ENCODE measurements at regions not wholly inside any gene's neighbourhood (a gene's known extent, or its start where the extent isn't known, plus 50 kb on each side); places are given as distances from the start of the nearest gene placed in this dataset.

DNA sequence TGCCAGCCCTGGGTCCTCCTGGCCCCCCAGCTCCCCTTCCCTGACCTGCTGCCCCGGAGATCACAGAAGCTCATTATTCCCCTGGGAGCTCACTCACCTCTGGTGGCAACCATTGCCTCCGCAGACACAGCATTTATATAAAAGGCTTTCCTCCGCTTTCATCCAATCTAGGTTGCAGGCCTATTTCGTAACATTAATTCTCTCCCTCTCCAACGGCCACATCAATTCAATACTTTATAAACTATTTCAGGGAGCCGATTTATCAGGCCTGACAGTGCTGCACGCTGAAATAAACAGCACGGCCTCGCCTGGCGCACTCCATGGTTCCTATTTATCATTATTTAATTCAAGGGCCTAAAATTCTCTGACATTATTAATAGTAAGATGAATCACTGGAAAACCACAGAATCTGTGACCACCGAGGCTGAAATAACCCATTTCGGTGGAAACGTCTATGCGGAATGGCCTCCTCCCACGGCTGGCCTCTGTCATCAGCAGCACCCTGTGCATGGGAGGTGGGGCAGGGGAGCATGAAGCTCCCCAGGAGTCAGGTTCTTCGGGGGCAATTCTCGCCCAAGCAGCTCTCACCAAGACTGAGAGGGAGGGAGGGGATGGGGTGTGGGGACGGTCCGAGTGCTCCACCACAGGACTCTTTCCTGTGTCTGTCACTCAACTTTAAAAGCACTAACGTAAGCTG is 249.3 kb upstream of the PFKP start:
- TF ChIP-seq, protein P1, sequence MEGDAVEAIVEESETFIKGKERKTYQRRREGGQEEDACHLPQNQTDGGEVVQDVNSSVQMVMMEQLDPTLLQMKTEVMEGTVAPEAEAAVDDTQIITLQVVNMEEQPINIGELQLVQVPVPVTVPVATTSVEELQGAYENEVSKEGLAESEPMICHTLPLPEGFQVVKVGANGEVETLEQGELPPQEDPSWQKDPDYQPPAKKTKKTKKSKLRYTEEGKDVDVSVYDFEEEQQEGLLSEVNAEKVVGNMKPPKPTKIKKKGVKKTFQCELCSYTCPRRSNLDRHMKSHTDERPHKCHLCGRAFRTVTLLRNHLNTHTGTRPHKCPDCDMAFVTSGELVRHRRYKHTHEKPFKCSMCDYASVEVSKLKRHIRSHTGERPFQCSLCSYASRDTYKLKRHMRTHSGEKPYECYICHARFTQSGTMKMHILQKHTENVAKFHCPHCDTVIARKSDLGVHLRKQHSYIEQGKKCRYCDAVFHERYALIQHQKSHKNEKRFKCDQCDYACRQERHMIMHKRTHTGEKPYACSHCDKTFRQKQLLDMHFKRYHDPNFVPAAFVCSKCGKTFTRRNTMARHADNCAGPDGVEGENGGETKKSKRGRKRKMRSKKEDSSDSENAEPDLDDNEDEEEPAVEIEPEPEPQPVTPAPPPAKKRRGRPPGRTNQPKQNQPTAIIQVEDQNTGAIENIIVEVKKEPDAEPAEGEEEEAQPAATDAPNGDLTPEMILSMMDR (IDR thresholded peaks at IDR 0.05) = no peak
- TF ChIP-seq POLR2A (IDR thresholded peaks at IDR 0.05) = no peak
- no peak for TF ChIP-seq EP300 (IDR thresholded peaks at IDR 0.05)
